MCF 10A (cell line): ENCODE measurements at regions not wholly inside any gene's neighbourhood (a gene's known extent, or its start where the extent isn't known, plus 50 kb on each side); places are given as distances from the start of the nearest gene placed in this dataset.

ENCODE experiments used
- BruUV-seq: library from RNA; stranded (reverse); fragments of 400-500 nt; replicated peaks from 2 replicates; lab custom pipeline; 2021; lab: Mats Ljungman, UMichigan
- CTCF ChIA-PET: fragments of 300-600 bp; sonication (Branson Sonifier 250); formaldehyde crosslinking; extraction: SDS; loops from one replicate; lab custom pipeline; 2021; ENCODE audit warnings: antibody characterized with exemption, inconsistent platforms; lab: Yijun Ruan, JAX
- POLR2A ChIA-PET: fragments of 300-600, 350-650 bp; sonication (Branson Sonifier 250); formaldehyde crosslinking; extraction: SDS; loops from one replicate; lab custom pipeline; 2020; ENCODE audit warnings: antibody characterized with exemption, inconsistent platforms; lab: Yijun Ruan, JAX
- DNase-seq: peaks from one replicate; pipeline ENCODE4 v3.0.0-alpha.2; 2018; ENCODE audit not compliant: unreplicated experiment
- H3K27ac Mint-ChIP-seq: one replicate; pipeline ENCODE4 v1.8.0; 2022; ENCODE audit warnings: mild to moderate bottlenecking, low read depth, mixed read lengths; ENCODE audit not compliant: unreplicated experiment
- H3K27me3 Mint-ChIP-seq: one replicate; pipeline ENCODE4 v1.8.0; 2022; ENCODE audit warnings: mixed read lengths; ENCODE audit not compliant: insufficient read depth, unreplicated experiment
- H3K36me3 Mint-ChIP-seq: one replicate; pipeline ENCODE4 v1.8.0; 2022; ENCODE audit warnings: mild to moderate bottlenecking, moderate library complexity, mixed read lengths; ENCODE audit not compliant: insufficient read depth, unreplicated experiment
- H3K4me1 Mint-ChIP-seq: one replicate; pipeline ENCODE4 v1.8.0; 2022; ENCODE audit warnings: mixed read lengths; ENCODE audit not compliant: insufficient read depth, unreplicated experiment
- H3K4me3 Mint-ChIP-seq: one replicate; pipeline ENCODE4 v1.8.0; 2022; ENCODE audit warnings: mild to moderate bottlenecking, moderate library complexity, mixed read lengths; ENCODE audit not compliant: unreplicated experiment
- H3K9me3 Mint-ChIP-seq: one replicate; pipeline ENCODE4 v1.8.0; 2022; ENCODE audit warnings: mixed read lengths; ENCODE audit not compliant: unreplicated experiment
- intact Hi-C: fragments of 100-400 bp; cut with micrococcal nuclease; formaldehyde crosslinking; loops from 2 replicates; pipeline ENCODE4 v1.14.1; 2022
- TF ChIP-seq, protein P1 (sequence below): fragments of 200-600 bp; IDR thresholded peaks from one replicate; pipeline ENCODE4 v1.8.0; 2022; ENCODE audit warnings: antibody characterized with exemption, mild to moderate bottlenecking; ENCODE audit not compliant: unreplicated experiment

DNA sequence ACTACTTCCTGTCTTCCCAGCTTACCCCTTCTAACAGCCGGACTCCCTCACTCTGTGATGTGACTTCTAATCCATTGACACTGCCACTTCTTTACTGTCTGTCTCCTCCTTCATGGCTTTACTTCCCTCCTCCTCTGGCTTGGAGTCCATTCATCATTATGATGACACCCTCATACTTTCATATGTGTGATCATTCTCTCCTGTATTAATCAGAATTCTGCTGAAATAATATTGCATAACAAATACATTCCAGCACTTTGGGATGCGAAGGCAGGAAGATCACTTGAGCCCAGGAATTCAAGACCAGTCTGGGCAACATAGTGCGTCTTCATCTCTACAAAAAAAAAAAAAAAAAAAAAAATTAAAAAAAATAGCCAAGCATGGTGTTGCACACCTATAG, 147.9 kb upstream of the BTBD3 start:
- intact Hi-C loops = no loop called here
- TF ChIP-seq, protein P1, sequence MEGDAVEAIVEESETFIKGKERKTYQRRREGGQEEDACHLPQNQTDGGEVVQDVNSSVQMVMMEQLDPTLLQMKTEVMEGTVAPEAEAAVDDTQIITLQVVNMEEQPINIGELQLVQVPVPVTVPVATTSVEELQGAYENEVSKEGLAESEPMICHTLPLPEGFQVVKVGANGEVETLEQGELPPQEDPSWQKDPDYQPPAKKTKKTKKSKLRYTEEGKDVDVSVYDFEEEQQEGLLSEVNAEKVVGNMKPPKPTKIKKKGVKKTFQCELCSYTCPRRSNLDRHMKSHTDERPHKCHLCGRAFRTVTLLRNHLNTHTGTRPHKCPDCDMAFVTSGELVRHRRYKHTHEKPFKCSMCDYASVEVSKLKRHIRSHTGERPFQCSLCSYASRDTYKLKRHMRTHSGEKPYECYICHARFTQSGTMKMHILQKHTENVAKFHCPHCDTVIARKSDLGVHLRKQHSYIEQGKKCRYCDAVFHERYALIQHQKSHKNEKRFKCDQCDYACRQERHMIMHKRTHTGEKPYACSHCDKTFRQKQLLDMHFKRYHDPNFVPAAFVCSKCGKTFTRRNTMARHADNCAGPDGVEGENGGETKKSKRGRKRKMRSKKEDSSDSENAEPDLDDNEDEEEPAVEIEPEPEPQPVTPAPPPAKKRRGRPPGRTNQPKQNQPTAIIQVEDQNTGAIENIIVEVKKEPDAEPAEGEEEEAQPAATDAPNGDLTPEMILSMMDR = no peak
- Mint-ChIP-seq H3K4me1 (peaks cover 6% of the 10 kb centered on the region), H3K4me3 (no peak overlapping the region), H3K9me3 (peaks cover 2% of the 10 kb centered on the region), H3K27me3 (no peaks in the 10 kb centered on the region), H3K27ac (no peak overlapping the region), H3K36me3 (no peaks in the 10 kb centered on the region)
- BruUV-seq = no TSS peak
- CTCF ChIA-PET = interaction anchor here (0.6 to 1.0 kb wide), 2 partner anchors 35 to 43 kb away, joined by 3 to 5 read pairs; no protein-coding TSS in a partner anchor
- DNase-seq = peak; percentile 30
- POLR2A ChIA-PET = no interaction called here

DNA sequence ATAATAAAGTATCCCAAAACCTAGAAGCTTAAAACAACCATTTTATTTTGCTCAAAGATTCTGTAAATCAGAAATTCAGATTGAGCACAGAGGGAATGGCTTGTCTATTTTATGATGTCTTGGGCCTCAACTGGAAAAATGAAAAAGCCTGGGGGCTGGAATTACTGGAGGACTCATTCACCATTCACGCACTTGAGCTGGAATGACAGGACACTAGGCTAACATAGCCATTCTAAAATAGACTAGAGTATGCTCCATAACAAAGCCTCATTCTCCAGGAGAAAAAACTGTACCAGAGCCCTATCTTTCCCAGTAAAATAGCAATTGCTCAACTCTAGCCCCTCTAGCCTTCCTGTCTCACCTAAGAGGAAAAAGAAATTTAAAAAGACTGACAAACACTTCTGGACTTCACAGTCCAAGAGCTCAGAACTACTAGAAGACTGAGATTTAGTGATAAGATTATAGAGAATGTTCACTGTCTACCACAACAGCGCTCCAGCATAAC, 145.4 kb upstream of the BTBD3 start:
- Mint-ChIP-seq H3K4me3 (no peak overlapping the region), H3K36me3 (no peaks in the 10 kb centered on the region), H3K27me3 (no peaks in the 10 kb centered on the region), H3K27ac (no peak overlapping the region), H3K4me1 (peaks cover 6% of the 10 kb centered on the region), H3K9me3 (no peaks in the 10 kb centered on the region)
- POLR2A ChIA-PET = no interaction called here
- no peak for DNase-seq
- intact Hi-C loops = no loop called here
- CTCF ChIA-PET = interaction anchor here (0.6 to 0.8 kb wide), 3 partner anchors 18 to 154 kb away, joined by 3 read pairs; no protein-coding TSS in a partner anchor
- TF ChIP-seq, protein P1 = no peak
- no TSS peak for BruUV-seq

DNA sequence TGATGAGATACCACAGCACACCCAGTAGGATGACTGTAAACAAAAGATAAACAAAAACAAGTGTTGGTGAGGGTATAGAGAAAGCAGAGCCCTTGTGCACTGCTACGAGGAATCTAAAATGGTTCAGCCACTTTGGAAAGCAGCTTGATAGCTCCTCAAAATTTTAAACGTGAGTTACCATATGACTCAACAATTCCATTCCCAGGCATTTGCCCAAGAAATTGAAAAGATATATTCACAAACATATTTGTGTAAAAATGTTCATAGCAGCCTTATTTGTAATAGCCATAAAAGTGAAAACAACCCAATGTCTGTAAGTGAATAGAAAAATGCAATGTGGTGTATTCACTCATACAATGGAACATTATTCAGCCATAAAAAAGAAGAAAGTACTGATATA, 141.0 kb upstream of the BTBD3 start:
- ChIA-PET CTCF (no interaction called here), POLR2A (interaction anchor here (1.1 to 1.6 kb wide), 2 partner anchors 10 to 13 kb away, joined by 3 to 5 read pairs; no protein-coding TSS in a partner anchor)
- DNase-seq = no peak
- TF ChIP-seq, protein P1 = no peak
- no peak overlapping the region for H3K4me3 Mint-ChIP-seq
- intact Hi-C loops = no loop called here
- no peaks in the 10 kb centered on the region for H3K9me3 Mint-ChIP-seq
- H3K4me1 Mint-ChIP-seq = peaks cover 10% of the 10 kb centered on the region
- H3K27ac Mint-ChIP-seq = no peak overlapping the region
- no peaks in the 10 kb centered on the region for H3K36me3 Mint-ChIP-seq
- no peaks in the 10 kb centered on the region for H3K27me3 Mint-ChIP-seq
- no TSS peak for BruUV-seq

DNA sequence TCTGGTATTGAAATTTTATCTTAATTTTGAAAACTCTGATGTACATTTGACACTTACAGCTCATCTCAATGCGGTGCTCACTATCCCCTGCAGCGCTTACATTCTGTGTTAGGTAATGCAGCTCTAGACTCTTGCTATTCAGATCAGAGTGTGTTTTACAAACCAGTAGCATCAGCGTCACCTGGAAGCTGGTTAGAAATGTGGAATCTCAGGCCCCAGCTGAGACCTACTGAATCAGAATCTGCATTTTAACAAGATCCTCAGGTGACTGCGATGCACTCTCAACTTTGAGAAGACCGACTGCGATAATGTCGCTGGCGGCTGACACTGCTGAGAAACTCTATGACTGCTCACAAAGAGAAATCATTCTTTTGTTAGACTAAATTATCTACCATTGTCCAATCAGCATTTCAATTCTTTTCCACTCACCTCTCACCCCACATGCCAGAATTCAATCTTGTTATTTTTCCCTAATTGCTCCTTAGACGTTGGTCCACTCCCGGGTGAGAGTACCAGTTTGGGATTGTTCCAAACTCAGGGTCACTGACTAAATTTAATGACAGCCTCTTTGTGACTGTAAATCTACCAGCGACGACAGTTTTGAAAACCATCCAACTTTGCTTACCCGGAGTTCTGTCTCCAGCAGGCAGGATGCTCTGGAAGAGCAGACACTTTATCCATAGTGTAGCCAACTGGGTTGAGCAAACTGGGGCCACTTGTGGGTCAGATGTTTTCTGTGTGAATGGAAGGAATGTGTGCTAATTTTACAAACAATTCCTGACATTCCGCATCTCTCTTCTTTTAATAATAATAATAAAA, 140.1 kb upstream of the BTBD3 start:
- H3K36me3 Mint-ChIP-seq = no peaks in the 10 kb centered on the region
- CTCF ChIA-PET = no interaction called here
- TF ChIP-seq, protein P1 = no peak
- no peaks in the 10 kb centered on the region for H3K9me3 Mint-ChIP-seq
- intact Hi-C loops = no loop called here
- peak overlapping the region; percentile 24 for H3K27ac Mint-ChIP-seq
- POLR2A ChIA-PET = interaction anchor here (1.1 to 1.6 kb wide), 2 partner anchors 9 to 12 kb away, joined by 3 to 5 read pairs; no protein-coding TSS in a partner anchor
- peaks cover 10% of the 10 kb centered on the region for H3K4me1 Mint-ChIP-seq
- peak; percentile 9 for DNase-seq
- H3K27me3 Mint-ChIP-seq = no peaks in the 10 kb centered on the region
- H3K4me3 Mint-ChIP-seq = no peak overlapping the region
- BruUV-seq = no TSS peak
